A549 (cell line): ENCODE measurements at regions not wholly inside any gene's neighbourhood (a gene's known extent, or its start where the extent isn't known, plus 50 kb on each side); places are given as distances from the start of the nearest gene placed in this dataset.

Experiments used
- ATAC-seq, 2 experiments: fragments of 200-7000 bp in 1 of 2; fragments of >200 bp in 1 of 2; cut with Nextera tagmentation in 1 of 2; cut with Tn5 transposase in 1 of 2; 3 replicates each; pipeline versions ENCODE4 v1.8.0 to v1.9.1; 2018 to 2020; ENCODE audit warnings: mild to moderate bottlenecking in 1 of 2, moderate library complexity in 1 of 2
- CTCF ChIA-PET: fragments of 300-600 bp; sonication (Branson Sonifier 250); formaldehyde crosslinking; extraction: SDS; loops from one replicate; lab custom pipeline; 2021; ENCODE audit warnings: antibody characterized with exemption, inconsistent platforms; lab: Yijun Ruan, JAX
- POLR2A ChIA-PET: fragments of 350-600 bp; formaldehyde crosslinking; extraction: SDS; loops from one replicate; lab custom pipeline; 2021; ENCODE audit warnings: antibody characterized with exemption, inconsistent platforms; lab: Yijun Ruan, JAX
- DNase-seq, 2 experiments: peaks; one replicate each; pipeline versions ENCODE4 v3.0.0 to v3.0.0-alpha.2; 2011 to 2016; ENCODE audit warnings: low read depth in 1 of 2, low spot score in 1 of 2
- FAIRE-seq: peaks from 2 replicates; lab custom pipeline; 2011; peaks lifted over from hg19 to GRCh38; lab: Jason Lieb, UNC
- H3K27ac ChIP-seq, 2 experiments: fragments of >200 bp; sonication (Bioruptor Twin); formaldehyde crosslinking; 3 replicates each; pipeline ENCODE4 v1.5.1; 2016 to 2017
- H3K4me1 ChIP-seq: fragments of >200 bp; sonication (Bioruptor Twin); formaldehyde crosslinking; 3 replicates; pipeline ENCODE4 v1.6.1; 2016
- H3K4me2 ChIP-seq: fragments of >200 bp; sonication (Bioruptor Twin); formaldehyde crosslinking; 3 replicates; pipeline ENCODE4 v1.6.1; 2016
- H3K4me3 ChIP-seq: fragments of >200 bp; sonication (Bioruptor Twin); formaldehyde crosslinking; 3 replicates; pipeline ENCODE4 v1.5.1; 2016
- H3K9me3 ChIP-seq: fragments of >200 bp; sonication (Bioruptor Twin); formaldehyde crosslinking; 3 replicates; pipeline ENCODE4 v1.6.1; 2016
- ATOH8 ChIP-seq: fragments of 250-450 bp; sonication (Bioruptor Pico); IDR thresholded peaks from 2 replicates; pipeline ENCODE4 v1.5.0; 2020; ENCODE audit warnings: low read depth, mild to moderate bottlenecking, moderate library complexity
- CBX2 ChIP-seq: fragments of 200-600 bp; sonication (generic); IDR thresholded peaks from 2 replicates; pipeline ENCODE4 v1.6.1; 2016; ENCODE audit warnings: low read depth, mild to moderate bottlenecking, borderline replicate concordance
- E2F6 ChIP-seq: IDR thresholded peaks from 2 replicates; pipeline ENCODE4 v1.6.1; 2012; ENCODE audit warnings: low read depth, borderline replicate concordance
- FOSB ChIP-seq: fragments of 250-450 bp; sonication (Bioruptor Pico); IDR thresholded peaks from 2 replicates; pipeline ENCODE4 v1.5.0; 2020; ENCODE audit warnings: mild to moderate bottlenecking, moderate library complexity
- HDAC2 ChIP-seq: fragments of 200-600 bp; sonication (generic); IDR thresholded peaks from 2 replicates; pipeline ENCODE4 v1.6.1; 2016
- HEYL ChIP-seq: fragments of 250-450 bp; sonication (Bioruptor Pico); IDR thresholded peaks from 2 replicates; pipeline ENCODE4 v1.8.0; 2021; ENCODE audit warnings: mild to moderate bottlenecking, moderate library complexity
- HOXA7 ChIP-seq: fragments of 250-450 bp; sonication (Bioruptor Pico); IDR thresholded peaks from 2 replicates; pipeline ENCODE4 v1.5.0; 2020; ENCODE audit warnings: mild to moderate bottlenecking, moderate library complexity
- JUNB ChIP-seq: fragments of >200 bp; sonication (Bioruptor Twin); formaldehyde crosslinking; IDR thresholded peaks from 2 replicates; pipeline ENCODE4 v1.6.1; 2016
- KDM1A ChIP-seq: fragments of 200-600 bp; sonication (generic); IDR thresholded peaks from 2 replicates; pipeline ENCODE4 v1.6.1; 2016; ENCODE audit warnings: low read depth, mild to moderate bottlenecking
- MAX ChIP-seq: IDR thresholded peaks from 2 replicates; pipeline ENCODE4 v1.6.1; 2012
- NFE2L2 ChIP-seq: fragments of 150-350 bp; conservative IDR thresholded peaks from 2 replicates; pipeline ENCODE4 v1.6.1; 2014; ENCODE audit warnings: low read length
- NR3C1 ChIP-seq: fragments of >200 bp; sonication (Bioruptor Twin); formaldehyde crosslinking; IDR thresholded peaks from 3 replicates; pipeline ENCODE4 v1.6.1; 2017
- PBX3 ChIP-seq: IDR thresholded peaks from 2 replicates; pipeline ENCODE4 v1.6.1; 2012
- RAD21 ChIP-seq, 2 experiments: fragments of >200 bp in 1 of 2; sonication (Bioruptor Twin) in 1 of 2; formaldehyde crosslinking in 1 of 2; IDR thresholded peaks in 1 of 2; conservative IDR thresholded peaks in 1 of 2; 2 replicates in 1 of 2; 3 replicates in 1 of 2; pipeline ENCODE4 v1.6.1; 2012 to 2018; ENCODE audit warnings: inconsistent platforms in 1 of 2
- RCOR1 ChIP-seq: fragments of 150-350 bp; IDR thresholded peaks from 2 replicates; pipeline ENCODE4 v1.6.1; 2014; ENCODE audit warnings: antibody characterized with exemption, low read length, low read depth
- REST ChIP-seq: fragments of 200-600 bp; sonication (generic); IDR thresholded peaks from 2 replicates; pipeline ENCODE4 v1.6.1; 2016; ENCODE audit warnings: antibody characterized with exemption, mild to moderate bottlenecking, moderate library complexity
- RNF2 ChIP-seq: fragments of 200-600 bp; sonication (generic); IDR thresholded peaks from 2 replicates; pipeline ENCODE4 v1.6.1; 2016; ENCODE audit warnings: low read depth, mild to moderate bottlenecking, antibody characterized with exemption, moderate library complexity, borderline replicate concordance
- SREBF2 ChIP-seq: fragments of 450-650 bp; IDR thresholded peaks from 2 replicates; pipeline ENCODE4 v1.6.1; 2014; ENCODE audit warnings: mild to moderate bottlenecking, moderate library complexity
- USF2 ChIP-seq: fragments of 450-650 bp; IDR thresholded peaks from 2 replicates; pipeline ENCODE4 v1.6.1; 2014; ENCODE audit warnings: antibody characterized with exemption
- ZC3H11A ChIP-seq: fragments of 450-650 bp; IDR thresholded peaks from 2 replicates; pipeline ENCODE4 v1.6.1; 2014; ENCODE audit warnings: antibody characterized with exemption, mild to moderate bottlenecking
- ZFP36 ChIP-seq: fragments of 450-650 bp; IDR thresholded peaks from 2 replicates; pipeline ENCODE4 v1.6.1; 2014; ENCODE audit warnings: borderline replicate concordance; ENCODE audit not compliant: partially characterized antibody
- WGBS: methylation state at CpG from one replicate; pipeline ENCODE4 v1.1.6; 2017; ENCODE audit errors: missing lambda C conversion rate; 5-methylcytosine and 5-hydroxymethylcytosine counted together

- Histone ChIP-seq H3K9me3 (no peaks in the 10 kb centered on the region), H3K27ac (no peak overlapping the region)
- TF ChIP-seq E2F6 (no peak), REST (no peak), ATOH8 (no peak), RAD21 (conservative IDR thresholded peaks at IDR 0.05 in 1 of 2, IDR thresholded peaks at IDR 0.05 in 1 of 2) (no peak), JUNB (no peak)
- TF ChIP-seq, all 56 proteins: peak for 0
- ATAC-seq = no peak
- ChIA-PET CTCF (interaction anchor here (3.6 kb wide), 1 partner anchor 115 kb away, joined by 11 read pairs; no protein-coding TSS in a partner anchor), POLR2A (no interaction called here)
- no peak for DNase-seq
- no peak overlapping the region for H3K4me3 ChIP-seq
- FAIRE-seq = no peak
- WGBS = 54% methylated on average over 10 of the region's 10 CpGs
- peaks cover 12% of the 10 kb centered on the region for H3K4me1 ChIP-seq
- H3K4me2 ChIP-seq = no peak overlapping the region
Measured at GRCh38 chr7:149626972-149627371, 129.4 kb upstream of the ZNF746 start.

GRCh38 chr7:149625947-149626392 lies 128.4 kb upstream of the ZNF746 start:
- no peak overlapping the region for H3K27ac ChIP-seq
- H3K9me3 ChIP-seq = no peaks in the 10 kb centered on the region
- ATAC-seq (no peak), DNase-seq (no peak), FAIRE-seq (no peak)
- no peak overlapping the region for H3K4me3 ChIP-seq
- H3K4me2 ChIP-seq = peak overlapping the region; percentile 88
- WGBS = 49% methylated on average over 7 of the region's 7 CpGs
- H3K4me1 ChIP-seq = peaks cover 12% of the 10 kb centered on the region
- POLR2A ChIA-PET = no interaction called here
- CTCF ChIA-PET = interaction anchor here (0.6 to 3.6 kb wide), 12 partner anchors 9 to 519 kb away, joined by 3 to 14 read pairs (median 6); partner anchors contain the start of gene ZNF783
- TF ChIP-seq CBX2 (no peak), PBX3 (no peak), RCOR1 (no peak), ZFP36 (no peak), HEYL (CRISPR knock-in tag) (no peak), HDAC2 (no peak), FOSB (CRISPR knock-in tag) (no peak), SREBF2 (no peak), ZC3H11A (no peak), MAX (no peak), USF2 (no peak), RNF2 (no peak), KDM1A (no peak), NFE2L2 (no peak), HOXA7 (CRISPR knock-in tag) (no peak), NR3C1 (no peak)
